GM19438 (cell line): ENCODE measurements at regions not wholly inside any gene's neighbourhood (a gene's known extent, or its start where the extent isn't known, plus 50 kb on each side); places are given as distances from the start of the nearest gene placed in this dataset.
A peak's percentile ranks its signal among the peaks of the same experiment; 100 is the strongest.
"Not testable (repeated sequence)": the region's sequence is repeated elsewhere in the genome, so short reads cannot be mapped to it uniquely, and the experiment has no call there.

Source experiments
- ATAC-seq: cut with Tn5 transposase; IDR thresholded peaks from one replicate; pipeline ENCODE4 v1.9.1; 2021; ENCODE audit warnings: low read depth; ENCODE audit not compliant: unreplicated experiment

- not testable (repeated sequence) for ATAC-seq
Measured at GRCh38 chrX:80508083-80508482, 87.8 kb downstream of the TENT5D start.

GRCh38 chrX:80511969-80512760, 91.9 kb downstream of the TENT5D start:
- no peak for ATAC-seq

DNA sequence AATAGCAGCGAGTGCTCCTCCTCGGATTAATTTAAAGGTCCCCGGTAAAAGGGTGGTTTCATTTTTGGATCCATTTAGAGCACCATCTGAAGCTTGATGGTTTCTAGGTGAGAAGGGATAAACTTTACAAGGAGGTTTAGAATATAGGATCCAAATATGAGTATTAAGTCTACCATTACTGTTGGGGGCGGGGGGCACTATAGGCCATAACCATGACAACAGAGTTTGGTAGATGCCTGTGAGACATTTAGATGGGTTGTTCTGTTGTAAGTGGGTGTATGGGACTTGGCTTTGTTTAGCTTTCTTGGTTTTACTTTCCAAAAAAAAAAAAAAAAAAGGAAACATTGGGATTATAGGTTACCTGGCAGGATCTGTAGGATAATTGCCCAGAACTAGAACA, 92.7 kb downstream of the TENT5D start:
- ATAC-seq, result no peak

DNA sequence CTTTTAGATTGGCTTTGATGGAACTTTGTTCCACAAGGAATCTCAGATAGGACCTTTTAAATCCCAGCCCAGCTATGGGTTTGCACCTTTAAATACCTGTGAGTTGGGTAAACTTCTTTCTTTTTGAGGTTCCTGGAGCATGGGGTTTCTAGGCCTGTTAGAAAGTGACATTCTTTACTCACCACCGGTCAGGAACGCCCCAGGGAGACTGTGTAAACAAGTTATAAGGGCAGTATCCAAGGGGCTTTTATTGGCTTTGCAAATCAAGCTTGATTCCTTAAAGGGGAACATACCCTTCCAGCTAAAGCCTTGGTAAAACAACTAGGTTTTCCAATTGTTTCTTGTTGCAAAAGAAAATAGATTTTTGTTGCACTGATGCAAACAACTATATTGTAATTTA, 93.4 kb downstream of the TENT5D start:
- ATAC-seq, result no peak

- ATAC-seq, result no peak
Measured at GRCh38 chrX:80537096-80537495, 116.8 kb downstream of the TENT5D start.

- ATAC-seq, result no peak
Measured at GRCh38 chrX:80550722-80551121, 130.5 kb downstream of the TENT5D start.

DNA sequence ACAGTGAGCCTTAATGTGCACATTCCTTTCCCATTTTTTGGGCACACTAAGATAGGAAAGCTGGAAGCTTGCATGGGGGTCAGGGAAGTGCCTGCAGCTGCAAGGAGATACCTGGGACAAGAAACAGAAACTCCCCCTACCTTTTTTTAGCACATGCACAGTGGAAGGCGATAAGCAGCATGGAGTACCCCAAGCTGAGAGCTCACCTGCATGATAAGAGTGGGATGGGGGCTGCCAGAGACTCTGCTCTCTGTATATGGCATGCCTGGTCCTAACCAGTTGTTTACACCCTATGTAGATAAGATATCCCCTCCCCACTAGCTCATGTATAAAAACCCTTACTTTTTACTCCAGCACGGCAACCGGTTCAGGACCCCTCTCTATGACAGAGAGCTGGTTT, 135.9 kb downstream of the TENT5D start:
- ATAC-seq, result no peak

DNA sequence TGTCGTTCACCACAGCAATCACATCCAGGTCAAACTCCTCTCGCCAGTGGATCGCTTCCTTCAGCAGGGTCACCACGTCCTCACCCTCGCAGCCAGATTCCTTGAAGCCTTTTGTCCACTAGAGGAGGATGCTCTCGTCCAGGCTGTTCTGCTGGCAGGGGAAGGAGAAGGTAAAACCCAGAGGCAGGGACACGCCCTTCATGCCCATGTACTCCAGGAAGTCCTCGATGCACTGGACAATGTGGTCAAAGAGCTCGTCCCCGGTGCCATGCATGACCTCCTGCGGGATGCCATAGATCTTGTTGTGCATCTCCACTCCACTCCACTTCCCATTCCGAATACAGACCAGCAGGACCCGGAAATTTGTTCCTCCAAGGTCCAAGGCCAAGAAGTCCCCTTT, 152.4 kb downstream of the TENT5D start:
- no peak for ATAC-seq

DNA sequence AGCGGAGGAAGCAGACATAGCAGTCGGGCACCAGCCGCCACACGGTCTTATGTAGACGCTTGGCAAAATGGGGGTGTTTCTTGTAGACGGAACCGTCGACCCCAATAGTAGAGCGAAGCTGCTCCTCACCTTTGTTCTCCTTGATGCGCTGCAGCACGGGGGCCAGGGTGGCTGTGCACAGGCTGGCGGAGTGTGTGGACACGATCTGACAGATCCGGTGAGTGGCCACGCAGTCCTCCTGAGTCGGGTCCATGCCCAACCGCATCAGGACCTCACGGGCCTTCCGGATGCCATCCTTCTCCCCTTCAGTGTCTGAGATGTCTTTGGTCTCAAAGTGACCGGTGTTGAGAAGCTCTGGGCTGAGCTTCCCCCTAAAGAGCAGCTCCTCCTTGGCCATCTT, 153.0 kb downstream of the TENT5D start:
- no peak for ATAC-seq

- ATAC-seq, result not testable (repeated sequence)
Measured at GRCh38 chrX:80574486-80575086, 154.3 kb downstream of the TENT5D start.

GRCh38 chrX:80576267-80576666, 156.0 kb downstream of the TENT5D start:
- ATAC-seq, result no peak

GRCh38 chrX:80576806-80577533, 156.7 kb downstream of the TENT5D start:
- no peak for ATAC-seq

GRCh38 chrX:80578517-80579105, 158.4 kb downstream of the TENT5D start:
- peak; percentile 64 for ATAC-seq

DNA sequence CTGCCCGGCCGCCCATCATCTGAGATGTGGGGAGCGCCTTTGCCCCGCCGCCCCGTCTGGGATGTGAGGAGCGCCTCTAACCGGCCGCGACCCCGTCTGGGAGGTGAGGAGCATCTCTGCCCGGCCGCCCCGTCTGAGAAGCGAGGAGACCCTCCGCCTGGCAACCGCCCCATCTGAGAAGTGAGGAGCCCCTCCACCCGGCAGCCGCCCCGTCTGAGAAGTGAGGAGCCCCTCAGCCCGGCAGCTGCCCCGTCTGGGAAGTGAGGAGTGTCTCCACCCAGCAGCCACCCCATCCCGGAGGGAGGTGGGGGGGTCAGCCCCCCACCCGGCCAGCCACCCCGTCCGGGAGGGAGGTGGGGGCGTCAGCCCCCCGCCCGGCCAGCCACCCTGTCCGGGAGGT, 170.7 kb downstream of the TENT5D start:
- ATAC-seq, result not testable (repeated sequence)

DNA sequence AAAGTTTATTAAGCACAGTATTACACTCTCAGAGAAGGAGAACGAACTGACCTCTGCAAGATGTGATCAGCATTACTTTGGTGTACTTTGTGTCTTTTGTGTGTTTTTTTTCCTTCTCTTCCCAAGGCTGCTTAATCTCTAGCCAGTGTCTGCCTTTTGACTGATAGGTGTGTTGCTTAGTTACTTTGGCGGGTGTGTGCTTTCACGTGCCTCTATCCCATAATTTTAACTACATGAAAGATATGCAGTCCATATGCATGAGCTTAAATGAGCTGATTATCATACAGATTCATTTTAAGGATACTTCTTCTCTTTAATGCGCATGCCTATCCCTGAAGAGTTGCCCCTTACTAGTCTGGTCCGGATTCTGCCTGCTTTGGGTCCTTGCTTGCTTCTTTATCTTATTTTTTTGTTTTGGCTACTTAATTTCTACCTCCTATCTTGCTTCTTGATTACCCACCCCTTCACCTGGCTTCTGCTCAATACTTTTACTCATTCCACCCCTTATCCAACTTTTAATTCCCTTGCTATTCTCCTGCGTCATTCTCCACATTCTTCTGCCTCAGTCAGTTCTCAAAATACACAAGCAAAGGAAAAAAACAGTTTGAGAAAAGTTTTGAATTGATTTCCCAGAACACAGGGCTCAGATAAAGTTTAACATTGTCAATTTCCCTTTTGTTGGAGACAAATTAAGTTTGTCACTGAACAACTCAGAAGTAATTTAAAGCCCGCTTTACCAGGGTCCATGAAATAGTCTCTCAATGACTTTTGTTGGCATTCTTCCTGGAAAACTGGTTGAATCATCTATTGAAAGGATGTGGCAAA, 182.0 kb downstream of the TENT5D start:
- ATAC-seq, result no peak
